HL-60 (cell line): ENCODE measurements at regions not wholly inside any gene's neighbourhood (a gene's known extent, or its start where the extent isn't known, plus 50 kb on each side); places are given as distances from the start of the nearest gene placed in this dataset.

Experiments used
- POLR2AphosphoS5 ChIP-seq: IDR thresholded peaks from 2 replicates; pipeline ENCODE4 v1.6.1; 2012; ENCODE audit warnings: low read depth
- TF ChIP-seq, protein P1 (sequence below): IDR thresholded peaks from one replicate; pipeline ENCODE4 v1.5.1; 2011; ENCODE audit warnings: low read length, control low read depth, inconsistent platforms; ENCODE audit not compliant: insufficient read depth
- TF ChIP-seq, protein P2 (sequence below): IDR thresholded peaks from 2 replicates; pipeline ENCODE4 v1.6.1; 2012; ENCODE audit warnings: low read depth; ENCODE audit not compliant: insufficient replicate concordance

DNA sequence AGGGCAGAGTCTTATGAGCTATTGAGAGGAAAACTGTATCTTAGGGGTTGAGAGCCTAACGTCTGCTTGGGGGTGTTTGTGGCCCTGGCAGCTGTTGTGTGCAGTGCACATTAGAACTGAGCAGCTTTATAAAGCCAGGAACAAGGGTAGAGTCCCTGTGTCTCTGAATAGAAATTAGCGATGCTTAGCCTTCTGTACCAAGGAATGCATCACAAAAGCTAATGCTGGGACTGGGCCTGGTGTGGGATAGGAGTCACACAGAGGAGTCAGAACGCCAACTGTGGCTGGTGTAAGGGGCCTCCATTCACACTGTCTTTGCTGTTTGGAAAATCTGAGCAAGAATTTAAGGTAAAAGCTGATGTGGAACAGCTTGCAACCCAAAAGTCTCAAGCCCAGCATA is 283.2 kb downstream of the SOX11 start:
- TF ChIP-seq, protein P1, sequence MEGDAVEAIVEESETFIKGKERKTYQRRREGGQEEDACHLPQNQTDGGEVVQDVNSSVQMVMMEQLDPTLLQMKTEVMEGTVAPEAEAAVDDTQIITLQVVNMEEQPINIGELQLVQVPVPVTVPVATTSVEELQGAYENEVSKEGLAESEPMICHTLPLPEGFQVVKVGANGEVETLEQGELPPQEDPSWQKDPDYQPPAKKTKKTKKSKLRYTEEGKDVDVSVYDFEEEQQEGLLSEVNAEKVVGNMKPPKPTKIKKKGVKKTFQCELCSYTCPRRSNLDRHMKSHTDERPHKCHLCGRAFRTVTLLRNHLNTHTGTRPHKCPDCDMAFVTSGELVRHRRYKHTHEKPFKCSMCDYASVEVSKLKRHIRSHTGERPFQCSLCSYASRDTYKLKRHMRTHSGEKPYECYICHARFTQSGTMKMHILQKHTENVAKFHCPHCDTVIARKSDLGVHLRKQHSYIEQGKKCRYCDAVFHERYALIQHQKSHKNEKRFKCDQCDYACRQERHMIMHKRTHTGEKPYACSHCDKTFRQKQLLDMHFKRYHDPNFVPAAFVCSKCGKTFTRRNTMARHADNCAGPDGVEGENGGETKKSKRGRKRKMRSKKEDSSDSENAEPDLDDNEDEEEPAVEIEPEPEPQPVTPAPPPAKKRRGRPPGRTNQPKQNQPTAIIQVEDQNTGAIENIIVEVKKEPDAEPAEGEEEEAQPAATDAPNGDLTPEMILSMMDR: no peak
- no peak for TF ChIP-seq POLR2AphosphoS5
- TF ChIP-seq, protein P2, sequence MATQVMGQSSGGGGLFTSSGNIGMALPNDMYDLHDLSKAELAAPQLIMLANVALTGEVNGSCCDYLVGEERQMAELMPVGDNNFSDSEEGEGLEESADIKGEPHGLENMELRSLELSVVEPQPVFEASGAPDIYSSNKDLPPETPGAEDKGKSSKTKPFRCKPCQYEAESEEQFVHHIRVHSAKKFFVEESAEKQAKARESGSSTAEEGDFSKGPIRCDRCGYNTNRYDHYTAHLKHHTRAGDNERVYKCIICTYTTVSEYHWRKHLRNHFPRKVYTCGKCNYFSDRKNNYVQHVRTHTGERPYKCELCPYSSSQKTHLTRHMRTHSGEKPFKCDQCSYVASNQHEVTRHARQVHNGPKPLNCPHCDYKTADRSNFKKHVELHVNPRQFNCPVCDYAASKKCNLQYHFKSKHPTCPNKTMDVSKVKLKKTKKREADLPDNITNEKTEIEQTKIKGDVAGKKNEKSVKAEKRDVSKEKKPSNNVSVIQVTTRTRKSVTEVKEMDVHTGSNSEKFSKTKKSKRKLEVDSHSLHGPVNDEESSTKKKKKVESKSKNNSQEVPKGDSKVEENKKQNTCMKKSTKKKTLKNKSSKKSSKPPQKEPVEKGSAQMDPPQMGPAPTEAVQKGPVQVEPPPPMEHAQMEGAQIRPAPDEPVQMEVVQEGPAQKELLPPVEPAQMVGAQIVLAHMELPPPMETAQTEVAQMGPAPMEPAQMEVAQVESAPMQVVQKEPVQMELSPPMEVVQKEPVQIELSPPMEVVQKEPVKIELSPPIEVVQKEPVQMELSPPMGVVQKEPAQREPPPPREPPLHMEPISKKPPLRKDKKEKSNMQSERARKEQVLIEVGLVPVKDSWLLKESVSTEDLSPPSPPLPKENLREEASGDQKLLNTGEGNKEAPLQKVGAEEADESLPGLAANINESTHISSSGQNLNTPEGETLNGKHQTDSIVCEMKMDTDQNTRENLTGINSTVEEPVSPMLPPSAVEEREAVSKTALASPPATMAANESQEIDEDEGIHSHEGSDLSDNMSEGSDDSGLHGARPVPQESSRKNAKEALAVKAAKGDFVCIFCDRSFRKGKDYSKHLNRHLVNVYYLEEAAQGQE: no peak
